ENCODE measurements at regions not wholly inside any gene's neighbourhood (a gene's known extent, or its start where the extent isn't known, plus 50 kb on each side); places are given as distances from the start of the nearest gene placed in this dataset.

- no peak for TF ChIP-seq CTCF (IDR thresholded peaks at IDR 0.05)
- TF ChIP-seq POLR2A (IDR thresholded peaks at IDR 0.05) = no peak
These were observed 158.9 kb downstream of the NUP210 start for GRCh38 chr3:13261104-13261830.

All from testis (tissue), 2 donors.